GM18858 (cell line): ENCODE measurements at regions not wholly inside any gene's neighbourhood (a gene's known extent, or its start where the extent isn't known, plus 50 kb on each side); places are given as distances from the start of the nearest gene placed in this dataset.
"Not testable (repeated sequence)": the region's sequence is repeated elsewhere in the genome, so short reads cannot be mapped to it uniquely, and the experiment has no call there.

Experiments used
- ATAC-seq: cut with Tn5 transposase; IDR thresholded peaks from one replicate; pipeline ENCODE4 v1.9.1; 2021; ENCODE audit not compliant: unreplicated experiment

DNA sequence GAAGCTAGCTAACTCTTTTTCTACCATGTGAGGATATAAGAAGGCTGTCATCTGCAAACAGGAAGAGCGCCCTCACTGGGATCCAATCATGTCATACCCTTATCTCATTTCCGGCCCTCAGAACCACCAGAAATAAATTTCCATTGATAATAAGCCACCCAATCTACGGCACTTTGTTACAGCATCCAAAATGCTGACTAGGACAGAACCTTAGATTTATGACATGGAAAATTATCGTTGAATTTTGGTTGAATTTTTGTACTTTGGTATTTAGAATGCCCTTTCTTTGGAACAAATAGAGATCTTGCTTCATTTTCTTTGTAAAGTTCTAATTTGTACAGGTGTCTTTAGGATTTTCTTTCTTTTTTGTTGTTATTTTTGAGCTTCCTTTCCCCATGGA lies 53.3 kb upstream of the CYLC2 start:
- ATAC-seq: no peak

DNA sequence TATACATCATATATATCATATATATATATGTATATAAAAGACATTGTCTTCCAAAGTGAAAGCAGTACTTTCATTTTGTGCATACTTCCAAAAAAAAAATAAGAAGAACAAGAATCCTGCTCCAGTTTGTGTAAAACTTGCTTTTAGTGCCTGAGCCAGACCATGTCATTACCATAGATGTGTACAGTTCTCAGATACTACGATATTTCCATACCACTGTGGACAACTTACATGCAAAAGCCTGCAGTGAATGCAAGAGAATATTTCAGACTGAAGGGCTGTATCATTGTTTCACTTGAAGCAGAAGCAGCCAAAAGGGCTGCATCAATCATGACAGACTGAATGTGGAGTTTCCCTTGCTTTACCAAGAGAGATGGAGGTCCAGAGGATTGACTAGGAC lies 72.6 kb upstream of the CYLC2 start:
- no peak for ATAC-seq

- peak; percentile 67 for ATAC-seq
These were observed 83.9 kb upstream of the CYLC2 start for GRCh38 chr9:102911185-102911584.

GRCh38 chr9:102905795-102906194 lies 89.3 kb upstream of the CYLC2 start:
- not testable (repeated sequence) for ATAC-seq

GRCh38 chr9:102892025-102892424 lies 103.1 kb upstream of the CYLC2 start:
- ATAC-seq: no peak

GRCh38 chr9:102888747-102889146 lies 106.4 kb upstream of the CYLC2 start:
- ATAC-seq: not testable (repeated sequence)

DNA sequence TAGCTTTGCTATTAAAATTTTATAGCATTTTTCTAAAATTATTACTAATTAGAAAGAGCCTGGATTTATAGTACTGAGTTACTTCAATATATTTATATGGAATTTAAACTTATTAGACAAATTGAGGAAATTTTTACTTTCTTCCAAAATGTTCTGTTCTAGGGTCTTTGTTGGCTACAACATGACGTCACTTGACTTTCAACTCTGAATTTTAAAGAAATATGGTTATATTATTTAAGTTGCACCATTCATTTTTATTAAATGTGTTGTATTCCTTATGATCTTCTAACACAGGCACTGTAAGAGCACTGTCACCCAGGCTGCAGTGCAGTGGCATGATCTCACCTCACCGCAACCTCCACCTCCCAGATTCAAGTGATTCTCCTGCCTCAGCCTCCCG lies 119.4 kb upstream of the CYLC2 start:
- ATAC-seq: no peak

DNA sequence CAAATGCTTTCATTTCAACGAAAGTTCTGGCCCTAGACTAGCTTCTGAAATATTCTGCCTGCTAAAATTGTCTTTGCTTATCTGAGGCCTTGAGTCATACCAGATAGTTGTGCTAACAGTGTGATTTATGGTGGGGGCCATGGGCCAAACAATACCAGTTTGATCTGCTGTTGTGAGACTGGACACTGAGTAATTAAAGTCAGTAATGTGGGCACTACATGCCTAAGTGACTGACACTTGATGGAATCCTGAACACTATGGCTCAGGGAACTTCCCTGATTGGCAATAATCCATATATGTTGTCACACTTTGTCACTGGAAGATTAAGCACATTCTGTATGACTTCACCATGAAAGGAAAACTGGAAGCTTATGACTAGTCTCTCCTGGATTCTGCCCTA lies 127.6 kb upstream of the CYLC2 start:
- no peak for ATAC-seq

DNA sequence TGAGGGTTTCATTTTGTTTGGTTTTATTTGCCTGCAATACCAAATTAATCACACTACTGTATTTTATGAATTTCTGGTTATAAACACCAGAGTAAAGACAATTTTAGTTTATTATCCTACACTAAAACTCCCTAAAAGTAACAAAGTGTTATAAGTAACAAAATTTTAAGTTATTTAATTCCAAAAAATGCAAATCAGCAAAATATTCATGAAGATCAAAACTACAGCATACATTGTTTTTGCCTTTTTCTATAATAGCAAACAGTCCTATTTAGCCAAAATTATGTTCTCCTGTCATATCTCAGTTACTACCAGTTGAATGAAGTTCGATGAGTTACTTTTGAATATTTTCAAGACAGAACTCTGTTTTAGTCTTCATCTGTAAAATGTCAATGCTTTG lies 132.7 kb upstream of the CYLC2 start:
- ATAC-seq: no peak

GRCh38 chr9:102855641-102856040 lies 139.5 kb upstream of the CYLC2 start:
- ATAC-seq: no peak

GRCh38 chr9:102845827-102846371 lies 149.2 kb upstream of the CYLC2 start:
- no peak for ATAC-seq

DNA sequence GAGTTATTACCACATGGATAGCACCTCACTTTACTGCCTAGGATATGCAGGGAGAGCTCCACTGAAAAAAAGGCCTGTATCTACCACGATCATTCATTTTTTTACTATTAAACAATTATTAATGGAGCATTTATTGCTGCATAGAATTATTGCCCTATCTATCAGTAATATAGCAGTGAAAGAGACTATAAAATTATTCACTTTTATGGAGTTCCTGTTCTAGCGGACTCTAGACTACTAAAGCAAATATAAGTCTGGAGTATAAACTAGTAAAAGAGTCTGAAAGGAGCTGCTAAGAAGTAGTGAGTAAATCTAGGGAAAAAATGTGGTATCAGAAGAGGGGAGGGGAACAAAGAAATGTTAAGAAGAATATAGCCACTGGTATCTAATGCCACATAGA lies 150.4 kb upstream of the CYLC2 start:
- no peak for ATAC-seq

DNA sequence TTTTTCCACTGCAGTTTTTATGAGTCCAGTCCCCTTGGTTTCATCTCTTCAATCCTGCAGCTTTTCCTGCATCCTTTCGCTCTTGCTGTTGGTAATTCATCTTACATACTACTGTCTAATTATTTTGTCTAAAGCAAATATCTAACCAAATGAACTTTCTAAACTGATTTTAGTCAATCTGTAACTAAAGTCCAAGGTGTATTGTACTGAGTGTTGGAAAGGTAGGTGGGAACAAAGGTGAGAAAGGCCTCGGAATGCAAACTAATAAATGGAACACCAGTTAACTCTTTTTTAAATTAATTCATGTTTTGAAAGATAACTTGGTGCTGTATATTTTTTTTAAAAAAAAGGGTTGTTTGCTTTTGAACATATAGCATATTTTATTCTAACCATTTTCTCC lies 152.7 kb upstream of the CYLC2 start:
- ATAC-seq: no peak

GRCh38 chr9:102841376-102841775 lies 153.8 kb upstream of the CYLC2 start:
- ATAC-seq: no peak

DNA sequence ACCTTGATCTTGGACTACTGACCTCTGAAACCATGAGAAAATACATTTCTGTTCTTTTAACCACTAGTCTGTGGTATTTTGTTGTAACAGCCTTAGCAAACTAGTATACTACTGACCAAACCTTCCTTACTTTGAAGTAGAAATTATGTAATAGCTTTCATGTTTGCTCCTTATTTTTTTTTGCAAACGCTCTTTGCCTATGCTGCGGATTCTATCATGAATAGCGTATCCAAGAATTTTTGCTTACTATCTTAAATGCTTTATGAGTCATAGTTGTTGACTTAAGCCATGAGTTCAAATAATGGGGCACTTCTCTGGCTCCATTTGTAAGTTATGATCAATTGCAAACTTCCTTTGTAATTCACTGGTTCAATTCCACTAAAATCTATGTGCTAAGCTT lies 154.8 kb upstream of the CYLC2 start:
- ATAC-seq: no peak

DNA sequence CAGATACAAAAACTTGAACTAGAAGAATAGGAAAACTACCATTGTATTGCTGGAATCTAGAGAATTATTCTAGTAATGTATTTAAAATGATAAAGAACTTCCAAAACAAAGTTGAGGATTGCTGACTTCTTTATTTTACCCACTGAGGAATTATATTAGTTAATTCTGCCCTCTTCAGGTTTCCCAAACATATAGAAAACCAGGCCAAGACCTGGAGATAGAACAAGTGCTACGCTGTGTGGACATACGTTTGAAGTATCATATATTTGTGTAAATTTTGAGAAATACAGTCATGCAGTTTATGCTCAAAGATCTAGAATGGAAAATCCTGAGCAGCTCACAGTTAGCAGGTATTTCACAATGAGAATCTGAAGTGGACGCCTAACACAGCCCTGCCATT lies 162.3 kb upstream of the CYLC2 start:
- no peak for ATAC-seq

DNA sequence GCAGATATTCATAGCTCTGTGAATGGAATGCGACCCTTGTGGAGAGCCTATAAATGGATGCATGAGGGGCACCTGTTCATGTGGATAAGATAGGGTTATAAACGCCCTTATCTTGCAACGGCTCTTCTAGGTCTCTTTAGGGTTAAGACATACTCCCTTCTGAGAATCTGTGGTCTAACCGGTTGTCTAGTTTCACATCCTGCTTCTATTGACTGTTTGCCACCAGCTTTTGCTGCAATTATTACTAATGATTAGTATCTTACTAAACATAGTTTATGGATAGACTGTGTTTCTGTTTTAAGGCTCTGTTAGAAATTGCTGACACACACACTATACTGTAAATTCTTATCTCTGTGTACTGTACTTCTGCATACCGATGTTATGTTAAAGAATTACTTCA lies 198.9 kb upstream of the CYLC2 start:
- ATAC-seq: no peak

- no peak for ATAC-seq
These were observed 199.6 kb upstream of the CYLC2 start for GRCh38 chr9:102795532-102795931.

DNA sequence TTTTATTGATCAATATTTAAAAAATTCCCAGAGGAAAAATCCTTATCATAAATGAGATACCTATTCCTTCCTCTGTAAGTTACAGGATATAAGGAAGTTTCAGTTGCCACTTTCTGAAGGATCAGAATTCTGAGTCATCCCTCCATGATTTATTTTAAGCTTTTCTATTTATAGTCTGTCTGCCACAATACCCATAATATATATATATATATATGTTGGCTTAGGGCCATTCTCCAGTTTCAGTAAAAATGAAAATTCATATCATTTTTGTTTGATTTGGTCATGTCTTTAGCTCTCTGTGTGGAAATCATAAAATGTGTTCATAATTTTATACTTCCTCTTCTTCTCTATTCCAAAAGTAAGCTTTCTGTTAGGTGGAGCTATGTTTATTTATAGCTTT lies 215.8 kb upstream of the CYLC2 start:
- no peak for ATAC-seq

GRCh38 chr9:102778746-102779145 lies 216.4 kb upstream of the CYLC2 start:
- no peak for ATAC-seq

- ATAC-seq: no peak
These were observed 224.4 kb upstream of the CYLC2 start for GRCh38 chr9:102770704-102771103.

- ATAC-seq: no peak
These were observed 225.8 kb upstream of the CYLC2 start for GRCh38 chr9:102769307-102769706.

GRCh38 chr9:102768002-102768401 lies 227.1 kb upstream of the CYLC2 start:
- no peak for ATAC-seq

DNA sequence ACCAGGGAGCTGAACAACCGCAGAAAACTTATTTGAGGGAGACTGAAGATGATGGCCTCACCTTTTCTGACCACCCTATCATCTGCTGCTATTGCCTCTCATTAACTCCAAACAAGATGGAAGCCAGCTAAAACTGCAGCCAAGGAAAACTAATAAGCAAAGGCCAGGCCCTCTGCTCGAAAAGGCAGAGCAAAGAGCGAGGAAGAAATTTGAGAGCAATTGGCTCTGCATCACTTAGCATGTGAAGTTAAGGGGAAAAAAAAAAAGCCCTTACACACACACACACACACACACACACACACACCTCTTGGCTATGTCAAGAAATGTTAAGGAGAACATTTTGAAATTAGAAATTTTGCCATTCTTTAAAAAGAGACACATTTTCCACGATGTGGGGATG lies 228.1 kb upstream of the CYLC2 start:
- no peak for ATAC-seq
